ENCODE measurements at regions not wholly inside any gene's neighbourhood (a gene's known extent, or its start where the extent isn't known, plus 50 kb on each side); places are given as distances from the start of the nearest gene placed in this dataset.

DNA sequence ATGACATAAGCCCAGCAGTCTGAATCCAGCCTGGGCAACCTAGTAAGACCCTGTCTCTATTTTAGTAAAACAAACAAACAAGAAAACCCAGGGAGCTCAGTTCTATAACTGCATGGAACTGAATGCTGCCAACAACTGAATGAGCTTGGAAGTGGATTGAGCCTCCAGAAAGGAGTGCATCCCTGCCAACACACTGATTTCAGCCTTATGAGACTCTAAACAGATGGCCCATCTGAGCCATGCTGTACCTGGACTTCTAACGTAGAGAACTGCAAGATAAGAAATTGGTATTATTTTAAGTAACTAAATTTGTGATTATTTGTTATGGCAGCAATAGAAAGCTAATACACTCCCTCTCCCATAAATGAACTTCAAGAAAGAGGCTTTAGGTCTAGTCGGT lies 150.4 kb upstream of the RAI14 start:
- DNase-seq (ENCODE audit: low spot score), result no peak

- DNase-seq (ENCODE audit: low spot score), result no peak
Observed at GRCh38 chr5:34507933-34508332, 148.2 kb upstream of the RAI14 start.

- no peak for DNase-seq (ENCODE audit: low spot score)
Observed at GRCh38 chr5:34509392-34509791, 146.7 kb upstream of the RAI14 start.

- DNase-seq (ENCODE audit: low spot score), result no peak
Observed at GRCh38 chr5:34510002-34510401, 146.1 kb upstream of the RAI14 start.

DNA sequence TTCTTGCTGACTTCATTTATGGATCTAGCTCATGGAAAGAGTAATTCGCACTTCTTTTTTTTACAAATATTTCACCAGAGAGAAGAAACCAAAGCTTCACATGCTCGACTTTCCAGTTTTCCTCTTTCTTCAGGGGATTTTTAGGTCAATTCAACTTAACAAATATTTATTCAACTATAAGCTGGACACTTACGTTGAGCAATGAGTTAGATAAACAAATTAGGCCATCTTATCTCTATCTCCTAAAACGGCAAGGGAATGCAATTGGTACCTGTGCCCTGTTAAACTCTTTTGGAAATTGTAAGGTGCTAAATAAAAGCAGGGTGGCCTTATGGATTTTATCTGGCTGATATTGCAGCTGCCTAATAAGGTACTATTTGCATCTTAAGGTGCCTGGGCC lies 145.1 kb upstream of the RAI14 start:
- DNase-seq (ENCODE audit: low spot score), result no peak

- DNase-seq (ENCODE audit: low spot score), result no peak
Observed at GRCh38 chr5:34511481-34511880, 144.6 kb upstream of the RAI14 start.

DNA sequence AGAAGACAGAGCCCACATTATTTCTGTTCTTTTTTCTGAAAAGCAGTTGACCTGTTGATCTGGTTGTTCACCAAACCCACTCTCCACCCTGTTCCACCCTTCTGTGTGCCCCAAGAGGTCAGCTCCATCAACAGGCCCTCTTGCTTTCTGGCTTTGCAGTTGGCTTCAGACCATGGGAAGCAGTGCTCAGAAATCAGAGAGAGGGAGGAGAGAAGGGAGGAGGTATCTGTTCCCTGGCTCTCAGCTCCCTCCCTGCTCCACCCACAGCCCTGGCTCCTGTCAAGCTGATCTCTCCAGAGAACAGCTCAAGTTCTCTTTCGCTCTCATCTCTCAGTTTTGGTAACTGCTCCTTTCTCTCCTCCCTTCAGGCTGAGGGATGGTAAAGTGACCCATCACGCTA lies 144.2 kb upstream of the RAI14 start:
- no peak for DNase-seq (ENCODE audit: low spot score)

DNA sequence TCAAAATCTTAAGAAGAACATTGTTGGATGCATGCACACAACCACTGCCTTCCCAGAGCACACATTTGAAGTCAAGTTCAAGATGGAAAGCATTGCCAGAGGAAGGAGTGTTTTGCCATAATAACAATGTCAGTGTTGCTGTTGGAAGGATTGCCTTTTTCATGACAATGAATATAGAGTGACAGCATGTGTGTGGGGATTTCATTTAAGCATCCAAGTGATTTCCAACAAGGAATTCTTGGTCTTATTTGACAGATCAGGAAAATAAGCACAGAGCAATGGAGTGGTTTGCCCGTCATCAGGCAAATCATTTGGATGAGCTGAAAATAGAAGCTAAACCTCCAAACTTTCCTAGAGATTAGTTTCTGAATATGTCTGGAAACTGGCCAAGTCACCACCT lies 140.0 kb upstream of the RAI14 start:
- DNase-seq (ENCODE audit: low spot score), result no peak

DNA sequence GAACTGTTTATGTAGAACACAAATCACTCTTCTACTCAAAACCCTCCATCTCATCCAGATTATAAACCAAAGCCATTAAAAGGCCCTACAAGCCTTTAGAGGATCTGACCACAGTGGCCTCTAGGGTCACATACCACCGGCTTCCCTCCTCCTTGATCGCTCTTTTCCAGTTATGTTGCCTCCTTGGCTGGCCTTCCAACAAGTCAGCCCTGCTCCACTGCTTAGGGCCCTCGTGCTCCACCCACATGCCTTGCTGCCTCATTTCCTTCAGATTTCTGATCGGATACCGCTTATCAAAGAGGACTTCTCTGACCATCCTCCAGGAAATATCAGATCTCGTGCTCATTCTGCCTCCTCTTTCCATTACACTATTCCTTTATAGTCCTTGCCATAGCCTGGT lies 139.4 kb upstream of the RAI14 start:
- DNase-seq (ENCODE audit: low spot score), result no peak

GRCh38 chr5:34517249-34517648 lies 138.9 kb upstream of the RAI14 start:
- no peak for DNase-seq (ENCODE audit: low spot score)

- DNase-seq (ENCODE audit: low spot score), result peak; percentile 33
Observed at GRCh38 chr5:34519489-34520220, 136.5 kb upstream of the RAI14 start.

GRCh38 chr5:34521628-34522290 lies 134.4 kb upstream of the RAI14 start:
- DNase-seq (ENCODE audit: low spot score), result no peak

DNA sequence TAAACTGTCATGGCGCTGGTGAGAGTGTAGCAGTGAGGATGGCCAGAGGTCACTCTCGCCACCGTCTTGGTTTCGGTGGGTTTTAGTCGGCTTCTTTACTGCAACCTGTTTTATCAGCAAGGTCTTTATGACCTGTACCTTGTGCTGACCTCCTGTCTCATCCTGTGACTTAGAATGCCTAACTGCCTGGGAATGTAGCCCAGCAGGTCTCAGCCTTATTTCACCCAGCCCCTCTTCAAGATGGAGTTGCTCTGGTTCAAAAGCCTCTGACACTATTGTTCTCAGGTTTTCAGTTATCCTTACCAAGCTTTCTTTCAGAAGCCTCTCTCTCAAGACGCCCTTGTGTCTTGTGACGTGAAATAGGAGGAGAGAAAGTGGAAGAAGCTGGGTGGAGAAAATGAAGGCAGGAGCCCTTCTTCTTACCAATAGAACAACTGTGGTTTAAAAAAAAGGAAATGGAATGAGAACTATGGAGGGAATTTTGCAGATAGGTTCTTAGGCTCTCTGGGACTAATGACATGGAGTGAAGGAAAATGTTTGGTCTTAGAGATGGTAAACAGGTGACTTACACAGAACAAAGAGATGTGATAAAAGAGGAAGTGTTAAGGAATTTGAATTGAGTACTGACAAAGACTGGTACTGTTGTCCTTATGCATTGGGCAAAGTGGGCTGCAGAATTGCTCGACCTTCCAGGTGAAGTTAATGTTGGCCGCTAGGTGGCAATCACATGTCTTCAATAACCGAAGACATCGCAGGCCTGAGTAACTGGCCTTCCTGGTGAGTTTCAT lies 133.3 kb upstream of the RAI14 start:
- peak; percentile 93 for DNase-seq (ENCODE audit: low spot score)

- no peak for DNase-seq (ENCODE audit: low spot score)
Observed at GRCh38 chr5:34523387-34523726, 132.8 kb upstream of the RAI14 start.

DNA sequence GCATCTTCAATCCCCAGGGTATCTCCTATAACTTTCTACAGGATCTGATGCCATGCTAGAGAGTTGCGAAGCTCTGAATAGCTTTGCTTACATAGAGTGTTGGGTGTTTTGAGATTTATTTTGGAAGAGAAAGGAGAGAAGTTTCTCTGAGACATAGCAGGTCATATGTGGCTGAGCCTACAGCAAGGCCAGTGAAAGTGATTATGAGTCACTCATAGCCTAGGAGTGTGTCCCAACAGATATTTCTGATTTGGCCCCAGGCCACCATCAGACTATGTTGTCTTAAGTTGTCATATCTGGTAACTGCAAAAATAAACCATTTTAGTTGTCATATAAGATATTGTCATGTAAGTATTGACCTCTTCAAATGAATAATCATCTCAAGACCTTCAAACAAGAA lies 132.0 kb upstream of the RAI14 start:
- no peak for DNase-seq (ENCODE audit: low spot score)

DNA sequence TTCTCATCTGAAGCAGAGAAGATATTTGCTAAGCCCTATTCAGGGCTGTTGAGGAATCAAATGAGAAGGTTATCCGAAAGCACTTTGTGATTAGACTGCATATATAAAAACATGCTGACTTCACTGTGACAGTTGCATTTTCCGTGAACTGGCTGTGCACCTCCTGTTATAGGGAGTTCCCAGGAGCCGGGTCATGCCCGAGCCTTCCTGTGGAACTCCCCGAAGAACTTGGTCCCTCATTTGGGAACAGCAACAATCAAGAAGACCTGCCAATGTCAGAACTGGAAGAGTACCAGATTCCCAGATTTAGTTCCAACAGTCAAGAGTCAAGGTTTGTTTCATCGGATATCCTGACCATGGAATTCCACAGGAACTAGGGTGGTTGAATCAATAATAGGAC lies 130.4 kb upstream of the RAI14 start:
- no peak for DNase-seq (ENCODE audit: low spot score)

DNA sequence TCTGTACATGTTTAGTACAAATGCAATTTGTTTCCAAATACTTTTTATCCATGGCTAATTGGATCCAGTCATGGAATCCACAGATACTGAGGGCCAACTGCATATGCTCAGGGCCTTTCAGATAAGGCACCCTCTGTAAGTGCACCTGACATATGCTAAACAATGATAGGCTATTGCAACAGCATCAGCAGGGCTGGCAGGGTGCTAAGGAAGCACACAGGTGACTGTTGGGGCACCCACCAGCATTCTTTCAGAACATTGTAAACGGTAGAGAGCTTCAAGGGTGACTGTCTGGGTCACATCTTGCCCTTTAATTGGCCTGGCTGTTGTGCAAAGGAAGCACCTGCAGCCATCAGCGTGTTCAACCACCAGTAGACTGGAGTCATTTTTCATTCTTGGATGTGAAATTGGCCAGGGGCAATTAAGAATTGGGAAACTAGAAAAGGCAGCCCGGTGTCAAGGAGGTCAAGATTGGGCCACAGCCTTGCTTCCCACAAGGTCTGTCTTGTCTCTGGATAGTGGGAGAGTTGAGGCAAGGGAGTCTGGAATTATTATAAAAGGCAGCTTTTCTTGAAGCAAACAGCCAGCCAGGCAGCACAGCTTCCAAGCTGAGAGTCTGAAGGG lies 129.3 kb upstream of the RAI14 start:
- no peak for DNase-seq (ENCODE audit: low spot score)

- no peak for DNase-seq (ENCODE audit: low spot score)
Observed at GRCh38 chr5:34529581-34530331, 126.4 kb upstream of the RAI14 start.

- no peak for DNase-seq (ENCODE audit: low spot score)
Observed at GRCh38 chr5:34530637-34531036, 125.5 kb upstream of the RAI14 start.

DNA sequence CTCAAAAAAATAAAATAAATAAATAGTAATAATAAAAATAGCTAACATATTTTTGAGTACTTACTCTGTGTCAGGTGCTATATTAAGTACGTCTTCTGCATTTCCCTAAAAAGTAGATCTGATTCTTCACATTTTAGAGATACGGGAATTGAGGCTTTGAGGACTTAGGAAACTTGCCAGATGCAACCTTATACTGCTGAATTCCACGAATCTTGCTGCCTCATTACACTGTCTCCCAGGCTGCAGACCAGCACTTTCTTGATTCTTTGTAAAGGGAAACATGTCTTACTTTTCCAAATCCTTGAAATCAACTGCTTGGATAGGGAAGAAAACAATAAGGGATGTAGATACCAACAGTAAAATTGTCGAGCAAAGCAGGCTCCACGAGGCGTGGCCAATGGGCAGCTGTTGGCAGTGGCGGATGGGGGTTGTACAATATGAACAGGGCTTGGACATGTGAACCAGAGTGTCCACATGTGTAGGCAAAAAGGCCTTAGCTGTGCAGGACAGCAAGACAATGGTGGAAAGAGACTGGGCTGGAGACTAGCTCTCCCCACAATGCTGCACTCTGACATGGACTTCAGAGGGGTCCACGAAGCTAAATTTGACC lies 124.3 kb upstream of the RAI14 start:
- no peak for DNase-seq (ENCODE audit: low spot score)

Measured in Ammon's horn (tissue), 1 donor.